NCI-H1105 (cell line): ENCODE measurements at regions not wholly inside any gene's neighbourhood (a gene's known extent, or its start where the extent isn't known, plus 50 kb on each side); places are given as distances from the start of the nearest gene placed in this dataset.

ENCODE experiments used
- DNase-seq: peaks from one replicate; lab custom pipeline; 2025; lab: John Stamatoyannopoulos, UW

DNA sequence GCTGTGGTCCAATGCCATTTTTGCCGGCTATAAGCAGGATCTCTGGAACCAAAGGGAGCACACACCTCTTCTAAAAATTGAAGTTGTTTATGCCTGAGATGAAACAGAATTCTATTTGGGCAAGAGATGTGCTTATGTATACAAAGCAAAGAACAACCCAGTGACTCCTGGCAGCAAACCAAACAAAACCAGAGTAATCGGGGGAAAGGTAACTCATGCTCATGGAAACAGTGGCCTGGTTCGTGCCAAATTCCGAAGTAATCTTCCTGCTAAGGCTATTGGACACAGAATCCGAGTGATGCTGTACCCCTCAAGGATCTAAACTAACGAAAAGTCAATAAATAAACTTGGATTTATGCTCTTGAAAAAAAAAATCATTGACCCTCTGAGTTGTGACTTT is 178.7 kb downstream of the CEMIP2 start:
- DNase-seq, result no peak

DNA sequence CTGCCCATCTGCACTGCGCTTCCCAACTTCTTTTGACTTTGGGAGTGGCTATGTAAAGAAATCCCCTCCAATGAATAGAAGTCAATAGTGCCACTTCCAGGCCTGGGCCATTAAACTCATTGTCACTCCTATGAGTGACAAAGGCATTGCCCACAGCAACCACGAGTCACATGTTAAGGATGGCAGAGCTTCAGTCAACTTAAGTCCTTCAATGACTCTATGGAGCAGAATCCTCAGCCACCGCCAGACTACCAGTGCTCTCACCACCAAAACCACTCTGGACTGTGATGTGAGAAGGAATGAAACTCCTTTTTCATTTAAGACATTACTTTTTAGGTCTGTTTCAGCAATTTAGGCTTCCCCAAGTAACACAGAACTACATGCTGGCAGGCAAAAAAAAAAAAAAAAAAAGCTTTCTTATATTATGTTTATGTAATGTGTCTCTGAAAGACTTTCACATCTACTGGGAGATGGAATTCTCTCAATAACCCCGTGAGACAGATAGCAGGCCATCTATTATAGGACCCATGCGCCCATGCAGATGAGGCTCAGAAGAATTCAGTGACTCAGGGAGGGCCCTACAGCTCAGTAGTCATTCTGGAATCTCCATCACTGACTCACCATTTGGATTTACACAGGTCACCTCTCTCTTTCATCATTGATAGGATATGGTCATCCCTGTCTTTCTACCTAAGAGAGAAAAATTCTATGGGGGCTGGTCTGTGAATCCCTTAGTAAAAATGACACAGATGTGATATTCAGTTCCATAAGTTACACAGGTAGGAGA is 180.5 kb downstream of the CEMIP2 start:
- DNase-seq, result no peak

DNA sequence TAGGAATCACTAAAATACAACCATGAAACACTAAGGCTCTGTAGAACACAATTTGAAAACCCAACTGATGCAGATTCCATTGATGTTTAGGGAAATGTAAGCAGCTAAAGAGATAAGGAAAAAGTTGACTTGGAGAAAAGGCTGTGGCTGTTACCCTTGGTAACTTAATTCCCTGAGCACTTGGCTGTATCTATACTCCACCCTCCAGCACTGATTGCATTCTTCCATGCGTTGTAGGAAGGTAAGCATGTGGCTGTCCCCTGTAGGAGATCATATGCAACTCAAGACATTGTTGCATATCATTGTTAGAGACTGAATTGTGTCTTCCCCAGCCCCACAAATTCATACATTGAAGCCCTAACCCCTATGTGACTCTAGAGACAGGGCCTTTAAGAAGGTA is 184.5 kb downstream of the CEMIP2 start:
- DNase-seq, result no peak

DNA sequence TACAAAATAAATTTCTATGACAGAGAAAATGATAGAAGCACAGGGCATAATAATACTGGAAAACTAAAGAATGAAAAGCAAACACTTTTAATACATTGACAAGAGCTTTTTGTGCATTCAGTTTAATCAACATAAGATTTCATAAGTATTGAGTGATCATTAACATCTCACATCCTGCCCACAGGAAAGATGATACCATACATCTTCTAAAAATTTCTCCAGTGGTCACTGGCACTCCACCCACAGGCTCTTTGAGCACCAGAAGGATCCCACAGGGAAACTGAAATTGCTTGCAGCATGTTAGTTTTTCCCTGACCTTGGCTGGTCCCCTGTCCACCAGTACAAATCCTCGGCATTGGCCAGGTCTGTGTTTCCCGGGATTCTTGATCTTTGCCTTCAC is 186.0 kb downstream of the CEMIP2 start:
- no peak for DNase-seq

DNA sequence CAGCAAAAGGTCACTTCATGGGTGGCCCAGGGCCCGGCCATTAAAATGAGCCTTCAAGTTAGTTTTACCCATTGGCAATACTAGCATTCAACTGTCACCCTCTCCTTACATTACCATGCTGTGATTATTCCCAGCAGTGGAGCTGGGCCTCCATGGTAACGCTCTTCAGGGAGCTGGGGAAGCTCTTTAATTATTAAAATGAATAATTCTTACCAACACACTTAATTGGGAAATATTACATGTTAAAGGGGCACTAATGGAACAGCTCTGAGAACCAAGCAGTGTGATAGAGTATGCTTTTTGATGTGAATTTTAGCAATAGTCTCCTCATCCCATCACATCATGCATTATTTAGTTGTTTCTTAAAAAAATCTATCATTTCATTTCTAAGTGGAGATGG is 187.2 kb downstream of the CEMIP2 start:
- DNase-seq, result no peak

DNA sequence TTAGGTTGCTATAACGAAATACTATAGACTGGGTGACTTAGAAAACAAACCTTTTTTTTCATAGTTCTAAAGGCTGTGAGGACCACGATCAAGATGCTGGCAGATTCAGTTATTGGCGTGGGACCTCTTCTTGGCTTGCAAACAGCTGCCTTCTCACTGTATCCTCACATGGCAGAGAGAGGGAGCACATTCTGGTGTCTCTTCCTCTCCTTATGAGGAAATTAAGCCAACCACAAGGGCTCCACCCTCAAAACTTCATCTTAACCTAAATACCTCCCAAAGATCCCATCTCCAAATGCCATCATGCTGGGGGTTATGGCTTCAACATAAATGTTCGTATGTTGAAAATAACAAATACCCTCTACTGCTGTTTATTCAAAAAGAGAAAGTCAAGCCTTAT is 197.1 kb downstream of the CEMIP2 start:
- no peak for DNase-seq

DNA sequence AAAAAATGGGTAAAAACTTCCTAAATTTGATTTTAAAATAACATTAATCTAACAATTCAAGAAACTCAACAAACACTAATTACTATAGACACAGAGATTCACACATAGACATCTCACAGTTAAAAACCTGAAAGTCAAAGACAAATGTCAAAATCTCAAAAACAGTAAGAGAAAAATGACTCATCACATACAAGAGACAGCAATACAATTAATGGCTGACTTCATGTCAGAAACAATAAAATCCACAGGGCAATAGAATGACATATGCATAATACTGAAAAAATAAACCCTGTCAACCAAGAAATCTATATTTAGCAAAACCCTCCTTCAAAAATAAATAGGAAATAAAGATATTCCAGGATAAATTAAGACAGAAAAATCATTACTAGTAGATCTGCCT is 200.4 kb downstream of the CEMIP2 start:
- DNase-seq, result no peak

DNA sequence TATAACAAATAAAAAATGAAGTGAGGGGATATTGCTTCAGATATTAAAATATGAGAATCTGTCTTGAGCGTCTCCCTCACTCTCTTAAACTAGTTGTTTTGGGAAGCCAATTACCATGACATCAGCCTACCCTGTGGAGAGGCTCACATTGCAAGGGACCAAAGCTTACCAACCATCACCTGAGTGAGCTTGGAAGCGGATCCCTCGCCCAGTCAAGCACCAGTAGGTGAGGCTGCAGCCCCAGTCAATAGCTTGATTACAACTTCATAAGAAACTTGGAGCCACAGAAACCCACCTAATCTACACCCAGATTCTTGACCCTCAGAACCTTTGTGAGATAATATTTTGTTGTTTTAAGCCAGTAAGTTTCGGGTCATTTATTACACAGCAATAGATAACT is 206.2 kb downstream of the CEMIP2 start:
- no peak for DNase-seq

DNA sequence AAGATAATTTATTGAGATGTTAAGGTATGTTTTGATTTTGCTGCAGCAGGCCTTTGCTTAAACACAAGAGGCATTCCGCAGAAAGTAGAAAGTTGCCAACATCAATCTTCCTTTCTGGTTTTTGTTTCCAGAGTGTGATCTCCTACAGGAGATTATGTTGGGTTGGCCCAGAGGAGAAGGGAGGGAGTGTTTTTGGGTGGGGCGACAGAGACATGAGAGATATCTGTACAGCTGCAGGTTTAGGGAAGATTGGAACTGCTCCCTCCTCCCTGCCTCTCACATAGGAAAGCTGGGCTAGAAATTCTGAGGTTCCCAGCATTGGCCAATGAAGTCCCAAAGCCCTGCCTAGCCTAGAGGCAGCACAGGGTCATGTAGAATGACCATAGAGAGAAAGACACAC is 211.0 kb downstream of the CEMIP2 start:
- no peak for DNase-seq

DNA sequence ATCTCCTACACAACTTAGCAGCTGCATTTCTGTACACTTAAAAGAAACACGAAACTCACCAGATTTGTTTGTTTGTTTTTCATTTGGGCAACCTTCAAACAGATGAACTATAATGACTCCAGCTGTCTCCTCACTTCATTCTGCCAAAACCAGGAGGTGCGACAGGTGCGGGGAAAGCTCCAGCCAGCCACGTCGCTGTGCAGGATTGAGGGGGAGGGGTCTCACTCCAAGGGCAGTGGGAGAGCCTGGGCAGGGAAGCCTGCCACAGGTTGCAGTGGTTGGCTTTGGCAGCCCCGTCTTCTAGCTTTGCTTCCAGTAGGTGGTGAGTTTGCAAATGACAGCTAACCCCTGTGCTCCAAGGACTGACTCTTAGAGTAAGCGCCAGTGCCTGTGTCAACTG is 215.8 kb downstream of the CEMIP2 start:
- peak; percentile 88 for DNase-seq

DNA sequence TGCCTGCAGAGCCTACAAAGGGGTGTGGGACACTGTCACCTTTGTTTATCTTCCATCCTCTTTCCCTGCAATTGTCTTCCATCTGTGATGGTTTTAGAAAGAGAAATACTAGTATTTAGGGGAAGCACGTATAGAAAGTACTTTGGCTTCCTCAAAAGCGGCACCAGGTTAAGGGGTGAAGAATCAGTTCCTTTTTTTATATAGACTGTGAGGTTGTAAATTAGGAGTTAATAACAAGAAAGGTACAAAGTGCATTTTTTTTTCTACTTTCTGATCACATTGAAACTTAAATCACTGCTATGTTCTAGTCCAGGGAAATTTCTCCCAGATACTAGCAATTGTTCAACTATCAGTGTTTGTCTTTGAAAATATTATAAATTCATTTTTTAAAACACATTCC is 219.3 kb downstream of the CEMIP2 start:
- no peak for DNase-seq

DNA sequence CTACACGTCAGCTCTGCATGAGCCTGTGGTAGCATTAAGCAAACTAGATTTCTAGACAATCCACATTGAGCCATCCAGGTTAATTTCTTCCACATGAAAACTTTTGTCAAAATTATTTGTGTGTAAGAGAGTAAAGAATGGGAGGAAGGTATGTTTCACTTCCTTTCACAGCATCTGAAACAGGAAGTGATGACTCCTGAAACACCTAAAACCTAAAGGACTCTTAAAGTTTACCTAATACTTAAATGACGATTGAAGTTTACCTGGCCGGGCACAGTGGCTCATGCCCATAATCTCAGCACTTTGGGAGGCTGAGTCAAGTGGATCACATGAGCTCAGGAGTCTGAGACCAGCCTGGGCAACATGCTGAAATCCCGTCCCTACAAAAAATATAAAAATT is 223.8 kb downstream of the CEMIP2 start:
- no peak for DNase-seq

DNA sequence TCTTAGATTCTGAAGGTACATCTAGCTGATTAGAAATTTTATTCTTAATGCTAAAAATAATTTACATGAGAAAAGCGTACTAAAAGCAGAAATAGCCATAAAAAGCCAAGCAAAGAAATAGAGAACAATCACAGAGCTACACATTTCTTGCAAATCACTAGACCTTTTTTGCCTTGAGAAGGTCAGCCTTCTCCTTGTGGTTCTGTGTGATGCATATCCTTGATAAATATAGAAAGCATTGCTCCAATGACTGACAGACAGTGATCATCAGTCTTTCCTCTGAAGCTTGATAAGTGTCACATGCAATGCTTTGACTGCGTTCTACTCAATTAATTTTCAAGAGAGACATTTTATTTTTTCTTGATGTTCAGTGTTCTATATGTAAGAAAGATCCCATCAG is 226.9 kb downstream of the CEMIP2 start:
- no peak for DNase-seq

DNA sequence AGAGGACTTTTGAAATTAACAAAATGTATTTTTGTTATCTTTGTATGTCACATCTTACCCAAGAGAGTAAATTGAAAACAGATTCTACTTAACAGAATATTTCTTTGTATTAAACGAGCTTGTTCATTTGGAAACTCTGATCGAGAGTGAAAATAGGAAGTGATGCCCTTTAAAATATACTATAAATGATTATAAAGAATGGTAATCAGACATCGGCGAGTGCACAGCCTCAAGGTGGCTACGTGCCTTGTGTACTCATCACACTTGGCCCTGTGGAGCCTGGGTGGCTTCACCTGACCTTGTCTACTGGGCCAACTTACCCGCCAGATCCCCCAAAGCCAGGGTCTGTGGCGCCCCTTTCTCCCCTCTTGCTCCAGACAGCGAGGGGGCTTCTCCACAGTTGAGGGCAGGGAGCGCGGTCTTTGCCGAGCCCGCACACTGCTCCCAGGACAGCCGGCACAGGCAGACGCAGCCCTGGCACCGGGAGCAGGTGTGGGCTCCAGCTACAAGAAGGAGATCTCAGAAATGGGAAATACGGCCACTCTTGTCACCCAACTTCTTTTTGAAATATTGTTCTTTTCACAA is 243.2 kb downstream of the CEMIP2 start:
- no peak for DNase-seq

DNA sequence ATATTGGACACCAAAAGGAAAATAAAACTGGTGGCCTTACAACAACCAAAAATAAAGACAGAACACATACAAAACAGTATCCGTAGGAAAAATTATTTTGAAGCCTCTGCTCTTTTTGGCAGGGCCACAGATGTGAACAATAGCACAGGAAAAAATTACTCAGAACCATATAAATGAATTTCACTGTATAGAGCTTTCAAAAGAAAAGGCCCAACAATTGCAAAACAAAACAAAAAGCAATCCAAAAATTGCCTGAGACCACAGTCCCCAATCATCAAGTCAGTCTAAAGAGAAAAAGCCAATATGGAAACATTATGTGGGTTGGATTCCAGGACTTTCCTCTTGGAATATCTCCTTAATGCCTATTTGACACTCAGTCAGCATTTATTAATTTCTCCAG is 243.8 kb downstream of the CEMIP2 start:
- DNase-seq, result no peak

DNA sequence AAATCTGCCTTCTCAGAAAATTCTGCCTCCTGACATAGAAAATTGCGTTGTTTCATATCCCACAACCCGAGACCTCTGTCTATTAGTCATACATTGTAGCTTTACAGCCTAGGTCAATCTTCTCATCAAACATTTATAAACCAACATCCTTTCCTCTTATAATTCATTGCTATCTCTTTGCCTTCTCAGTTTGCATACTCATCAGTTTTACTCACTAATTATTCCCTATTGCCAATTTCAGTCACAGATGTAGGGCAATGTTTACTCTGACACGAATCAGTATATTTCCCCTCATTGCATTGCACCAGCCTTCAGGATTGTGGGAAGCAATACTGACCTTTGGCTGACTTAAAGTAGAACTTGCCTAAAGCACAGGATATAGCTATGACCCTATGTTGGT is 247.2 kb downstream of the CEMIP2 start:
- DNase-seq, result no peak

DNA sequence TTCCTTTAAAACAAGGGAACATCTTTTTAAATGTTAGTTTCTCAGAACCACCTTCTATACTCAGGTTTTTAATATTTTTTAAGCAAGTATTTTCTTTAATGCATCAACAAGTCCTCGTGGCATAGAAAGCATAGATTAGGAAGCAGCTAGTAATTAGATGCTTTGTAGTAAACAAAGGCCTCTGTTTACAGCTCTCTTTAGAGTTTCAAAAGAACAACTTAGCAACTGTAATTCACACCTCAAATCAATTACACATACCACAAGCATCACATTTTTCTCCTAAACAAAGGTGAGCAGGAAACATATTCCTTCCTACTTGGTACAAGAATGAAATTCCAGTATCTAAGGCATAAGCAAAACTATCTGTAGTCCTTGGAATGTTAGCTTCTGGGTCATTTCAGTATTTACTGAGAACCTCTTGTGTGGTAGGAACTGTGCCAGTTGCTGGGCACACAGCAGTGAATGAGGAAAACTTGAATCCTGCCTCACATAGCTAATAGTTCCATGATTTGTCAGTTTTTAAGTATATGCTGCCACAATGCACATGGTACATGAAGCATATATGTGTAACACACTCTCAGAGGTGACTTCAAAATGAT is 249.1 kb downstream of the CEMIP2 start:
- no peak for DNase-seq

DNA sequence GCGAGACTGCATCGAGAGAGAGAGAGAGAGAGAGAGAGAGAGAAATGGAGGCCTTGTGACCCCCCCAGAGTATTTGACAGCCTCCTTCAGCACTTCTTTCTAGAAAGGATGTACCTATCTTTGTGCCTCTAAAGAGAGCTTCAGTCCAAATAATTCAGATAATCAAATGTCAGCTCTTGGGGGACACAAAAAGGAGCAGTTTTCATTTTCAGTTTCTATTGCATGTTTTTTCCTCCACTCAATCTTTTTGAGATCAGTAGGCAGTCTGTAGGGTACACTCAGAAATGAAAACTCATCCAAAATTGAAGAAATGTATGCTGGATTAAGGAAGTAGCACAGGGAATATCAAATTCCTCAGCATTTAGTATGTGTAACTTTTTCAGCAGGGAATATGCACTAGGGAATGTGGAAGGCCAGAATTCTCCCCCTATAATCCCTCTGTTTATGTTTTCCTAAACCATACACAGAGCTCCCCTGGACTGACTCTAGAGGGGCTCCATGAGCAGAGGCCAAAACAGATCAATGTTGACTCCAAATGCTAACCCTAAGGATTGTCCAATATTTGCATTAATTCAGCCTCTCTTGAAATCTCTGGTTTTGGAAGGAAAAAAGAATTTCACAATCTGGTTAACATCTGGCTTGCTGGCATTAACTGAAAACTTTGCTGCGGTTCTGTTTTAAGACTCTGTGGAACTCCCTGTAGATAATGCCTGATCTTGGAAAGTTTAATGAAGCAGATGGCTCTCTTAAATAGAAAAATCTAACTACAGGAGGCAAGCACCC is 250.1 kb downstream of the CEMIP2 start:
- DNase-seq, result no peak

DNA sequence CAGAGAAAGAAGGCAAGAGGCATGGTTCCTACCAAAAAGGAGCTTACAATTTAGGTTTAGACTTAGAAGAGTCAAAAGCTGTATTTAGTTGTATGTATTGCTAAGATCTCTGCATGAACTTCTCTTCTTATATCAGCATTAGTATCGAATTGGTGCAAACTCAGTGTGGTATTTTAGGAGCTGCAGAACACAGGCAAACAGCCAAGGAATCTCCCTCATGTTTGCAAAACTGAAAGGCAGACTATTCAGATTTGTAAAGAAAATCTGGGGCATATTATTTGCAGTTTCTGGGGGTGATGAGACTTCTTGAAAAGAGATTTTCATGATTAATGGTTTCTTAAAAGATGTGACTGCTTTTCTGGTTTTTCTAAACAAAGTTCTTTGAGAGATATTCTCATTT is 252.7 kb downstream of the CEMIP2 start:
- no peak for DNase-seq

DNA sequence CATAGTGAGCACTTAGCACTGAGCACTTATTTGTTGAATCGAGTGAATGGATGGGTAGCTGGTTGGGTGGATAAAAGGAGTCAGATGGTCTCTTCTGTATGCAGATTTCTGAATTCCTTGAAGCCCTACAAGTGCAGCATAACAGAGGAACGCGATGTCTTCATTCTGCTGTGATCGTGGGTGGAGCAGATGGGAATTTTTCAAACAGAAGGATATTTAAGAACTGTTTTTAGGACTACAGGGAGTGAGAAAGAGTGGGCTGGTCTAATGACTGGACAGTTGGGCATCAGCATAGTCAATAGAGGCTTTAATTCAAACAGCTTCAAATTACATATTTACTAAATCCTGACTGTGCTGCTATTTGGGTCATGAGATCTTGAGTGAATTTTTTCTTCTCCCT is 253.2 kb downstream of the CEMIP2 start:
- no peak for DNase-seq

DNA sequence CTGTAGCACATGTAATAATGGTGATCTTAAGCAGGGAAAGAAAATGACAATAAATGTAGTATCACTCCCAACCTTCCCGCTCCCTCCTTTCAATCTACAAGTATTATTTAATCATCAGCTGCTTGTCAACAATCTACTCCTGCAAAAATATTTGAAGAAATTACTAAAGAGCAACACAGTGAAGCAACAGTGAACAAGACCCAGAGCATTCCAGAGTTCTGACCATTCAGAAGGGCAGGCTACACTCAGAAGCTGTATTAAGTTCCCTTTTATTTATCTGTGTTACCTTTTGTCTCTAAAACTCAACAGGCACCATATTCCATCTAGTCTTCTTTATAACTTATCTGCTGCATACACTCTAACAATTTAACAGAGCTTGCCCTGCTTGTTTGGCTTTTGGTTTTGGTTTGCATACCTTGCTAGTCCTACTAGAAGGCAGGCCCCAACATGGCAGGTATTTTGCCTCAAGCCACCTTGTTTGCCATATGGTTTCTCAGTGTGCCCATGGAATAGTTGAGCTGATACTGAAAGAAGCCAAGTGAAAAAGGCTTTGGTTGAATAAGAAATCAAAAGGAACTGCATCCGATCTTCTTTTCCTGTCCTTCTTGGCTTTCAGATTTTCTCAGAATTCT is 253.9 kb downstream of the CEMIP2 start:
- DNase-seq, result no peak

DNA sequence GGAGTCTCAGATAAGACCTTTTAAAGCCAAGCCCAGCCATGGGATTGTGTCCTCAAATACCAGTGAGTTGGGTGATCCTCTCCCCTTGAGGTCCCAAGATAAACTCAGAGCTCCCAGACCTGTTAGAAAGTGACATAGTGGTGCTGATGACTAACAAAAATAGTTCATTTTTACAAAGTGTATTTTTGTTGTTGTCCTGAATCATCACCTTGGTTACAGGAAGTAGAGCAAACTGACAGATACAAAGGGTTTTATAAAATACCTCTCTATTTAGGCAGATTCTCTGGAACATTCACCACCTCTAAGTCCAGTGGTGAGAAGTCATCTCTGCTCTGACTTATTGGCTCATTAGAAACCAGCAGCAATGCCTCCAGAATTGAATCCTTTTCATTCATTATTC is 259.3 kb downstream of the CEMIP2 start:
- no peak for DNase-seq
